Activated T-helper 2 cell treated with anti-CD3 and anti-CD28 coated beads, Interferon-gamma antibody, Interleukin-2, Interleukin-4, amounts not matched to agents 10 μg/mL and 5 μg/mL and 100 μg/mL, durations not matched to agents 14 hours and 24 hours and 36 hours (primary cell): ENCODE measurements at regions not wholly inside any gene's neighbourhood (a gene's known extent, or its start where the extent isn't known, plus 50 kb on each side); places are given as distances from the start of the nearest gene placed in this dataset.

ENCODE experiments used
- DNase-seq: peaks from one replicate; pipeline ENCODE4 v3.0.0; 2021; ENCODE audit warnings: low spot score
- H3K27ac Mint-ChIP-seq: one replicate; pipeline ENCODE4 v1.8.0; 2021; ENCODE audit warnings: mixed read lengths
- H3K27me3 Mint-ChIP-seq: one replicate; pipeline ENCODE4 v1.8.0; 2021; ENCODE audit warnings: low read depth, mixed read lengths
- H3K36me3 Mint-ChIP-seq: one replicate; pipeline ENCODE4 v1.8.0; 2021; ENCODE audit warnings: low read depth, mixed read lengths
- H3K4me1 Mint-ChIP-seq: one replicate; pipeline ENCODE4 v1.8.0; 2021; ENCODE audit warnings: low read depth, mixed read lengths
- H3K4me3 Mint-ChIP-seq: one replicate; pipeline ENCODE4 v1.8.0; 2021; ENCODE audit warnings: low read depth, mild to moderate bottlenecking, moderate library complexity, mixed read lengths
- H3K9me3 Mint-ChIP-seq: one replicate; pipeline ENCODE4 v1.8.0; 2021; ENCODE audit warnings: mixed read lengths
- intact Hi-C: fragments of 100-400 bp; cut with micrococcal nuclease; formaldehyde crosslinking; loops from one replicate; pipeline ENCODE4 v1.15.1; 2023

DNA sequence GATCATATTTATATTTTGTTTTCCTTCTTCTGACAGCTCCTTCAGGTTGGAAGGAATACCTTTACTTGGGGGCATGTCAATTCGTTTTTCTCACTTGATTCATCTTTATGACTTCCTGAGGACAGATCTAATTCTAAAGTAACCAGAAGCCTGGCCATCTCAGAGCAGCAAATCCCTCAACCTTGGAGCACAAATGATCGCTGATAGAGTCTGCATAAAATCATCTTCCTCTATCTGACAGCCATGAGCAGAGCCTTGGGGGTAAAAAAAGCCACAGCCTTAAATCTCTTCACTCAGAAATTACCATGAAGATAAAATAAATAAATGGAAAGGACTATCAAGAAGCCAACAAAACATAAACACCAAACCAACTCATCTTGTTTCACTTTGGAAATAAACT lies 325.8 kb downstream of the PRR16 start:
- Mint-ChIP-seq H3K4me1 (no peaks in the 10 kb centered on the region), H3K4me3 (no peak overlapping the region), H3K9me3 (no peaks in the 10 kb centered on the region), H3K27ac (no peak overlapping the region), H3K27me3 (no peaks in the 10 kb centered on the region), H3K36me3 (no peaks in the 10 kb centered on the region)
- intact Hi-C loops: no loop called here
- DNase-seq: no peak

DNA sequence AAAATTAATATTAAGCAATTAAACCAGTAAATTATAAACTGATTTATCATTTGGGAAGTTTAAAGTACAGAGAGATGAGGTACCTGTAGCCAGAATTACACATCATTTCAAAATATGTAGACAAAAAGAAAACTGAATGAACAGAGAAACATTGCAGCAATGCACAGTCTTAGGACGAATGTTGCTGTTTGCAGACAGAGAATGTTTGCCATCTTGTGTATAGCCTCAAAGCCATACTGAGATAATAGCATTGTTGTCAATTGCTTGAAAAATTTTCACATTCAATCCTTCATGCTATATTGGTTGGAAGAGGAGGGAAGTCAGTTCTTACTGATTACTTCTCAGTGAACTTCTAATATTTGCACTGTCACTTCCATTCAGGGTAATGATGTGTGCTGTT lies 326.2 kb downstream of the PRR16 start:
- no peak for DNase-seq
- Mint-ChIP-seq H3K36me3 (no peaks in the 10 kb centered on the region), H3K27me3 (no peaks in the 10 kb centered on the region), H3K27ac (no peak overlapping the region), H3K9me3 (no peaks in the 10 kb centered on the region), H3K4me3 (no peak overlapping the region), H3K4me1 (no peaks in the 10 kb centered on the region)
- intact Hi-C loops: no loop called here

DNA sequence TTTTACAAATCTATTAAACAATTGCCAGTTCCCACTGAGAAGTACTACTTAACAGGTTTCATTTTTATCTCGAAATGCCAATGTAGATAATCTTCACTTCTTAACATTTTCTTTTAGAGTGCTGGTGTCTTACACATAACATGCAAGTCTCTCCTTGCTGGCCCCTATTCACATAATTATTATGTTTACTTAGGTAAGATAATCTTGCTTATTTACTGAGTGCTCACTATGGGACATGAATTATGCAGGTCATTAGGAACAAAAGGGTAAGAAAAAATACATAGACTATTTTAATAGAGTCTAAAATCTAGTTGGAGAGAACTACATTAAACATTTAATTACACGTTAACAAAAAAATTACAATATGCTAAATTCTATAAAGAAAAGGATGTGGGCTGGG lies 328.4 kb downstream of the PRR16 start:
- H3K27ac Mint-ChIP-seq: no peak overlapping the region
- no peaks in the 10 kb centered on the region for H3K4me1 Mint-ChIP-seq
- intact Hi-C loops: no loop called here
- H3K9me3 Mint-ChIP-seq: no peaks in the 10 kb centered on the region
- no peak overlapping the region for H3K4me3 Mint-ChIP-seq
- no peak for DNase-seq
- H3K27me3 Mint-ChIP-seq: no peaks in the 10 kb centered on the region
- no peaks in the 10 kb centered on the region for H3K36me3 Mint-ChIP-seq

DNA sequence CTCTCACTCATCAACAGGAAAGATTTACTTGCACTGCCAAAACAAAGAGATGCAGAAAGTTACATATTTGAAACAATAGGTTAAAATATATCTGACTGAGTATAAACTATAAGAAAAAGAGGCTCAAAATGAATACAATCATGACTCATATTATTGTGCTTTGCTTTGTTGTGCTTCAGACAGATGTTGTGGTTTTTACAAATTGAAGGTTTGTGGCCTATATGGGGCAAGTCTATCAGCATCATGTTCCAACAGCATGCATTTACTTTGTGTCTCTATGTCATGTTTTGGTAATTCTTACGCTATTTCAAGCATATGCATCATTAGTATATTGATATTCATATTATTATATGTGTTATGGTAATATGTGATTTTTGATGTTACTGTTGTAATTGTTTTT lies 330.0 kb downstream of the PRR16 start:
- no peaks in the 10 kb centered on the region for H3K4me1 Mint-ChIP-seq
- H3K4me3 Mint-ChIP-seq: no peak overlapping the region

DNA sequence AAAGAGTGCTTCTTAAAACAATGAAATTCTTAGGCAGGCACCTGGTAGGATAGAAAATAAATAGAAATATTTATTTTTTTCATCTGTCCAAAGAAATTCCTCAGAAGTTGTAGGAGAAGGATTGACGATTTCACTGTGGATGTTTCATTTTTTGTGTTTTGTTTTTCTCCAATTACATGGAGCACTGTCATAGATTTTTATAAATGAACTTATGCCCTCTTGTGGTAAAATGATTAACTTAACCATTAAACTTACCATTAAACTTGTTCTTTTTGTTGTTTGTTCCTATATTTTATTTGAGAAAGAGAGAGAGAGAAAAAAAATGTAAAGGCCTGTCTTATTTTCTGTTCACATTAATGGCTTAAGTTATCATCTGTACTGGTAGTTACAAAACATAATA lies 339.2 kb downstream of the PRR16 start:
- no peaks in the 10 kb centered on the region for H3K27me3 Mint-ChIP-seq
- DNase-seq: no peak
- no peaks in the 10 kb centered on the region for H3K9me3 Mint-ChIP-seq
- intact Hi-C loops: no loop called here
- H3K4me1 Mint-ChIP-seq: no peaks in the 10 kb centered on the region
- H3K4me3 Mint-ChIP-seq: no peak overlapping the region
- no peak overlapping the region for H3K27ac Mint-ChIP-seq
- H3K36me3 Mint-ChIP-seq: no peaks in the 10 kb centered on the region

More for the DNA sequence above, 330.0 kb downstream of the PRR16 start:
- DNase-seq: no peak
- Mint-ChIP-seq H3K36me3 (no peaks in the 10 kb centered on the region), H3K27ac (no peak overlapping the region), H3K27me3 (no peaks in the 10 kb centered on the region), H3K9me3 (no peaks in the 10 kb centered on the region)
- intact Hi-C loops: no loop called here

DNA sequence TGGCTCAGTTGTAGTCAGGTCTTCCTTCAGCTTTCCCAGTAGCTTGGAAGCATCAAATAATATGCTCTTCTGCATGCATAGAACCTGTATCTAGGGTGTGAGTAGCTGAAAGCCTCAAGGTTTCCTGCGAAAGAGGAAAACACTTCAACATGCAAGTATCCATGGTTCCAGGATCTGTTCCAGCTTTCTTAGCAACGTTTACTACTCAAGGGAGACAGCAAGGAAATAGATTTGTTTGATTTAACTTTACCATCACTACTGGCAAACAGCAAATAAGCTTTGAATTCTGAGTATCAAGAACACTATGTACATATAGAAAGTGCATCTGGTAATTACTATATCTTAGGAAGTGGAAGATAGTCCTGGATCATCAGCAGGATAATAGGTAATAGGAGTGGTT lies 341.0 kb downstream of the PRR16 start:
- H3K4me3 Mint-ChIP-seq: no peak overlapping the region
- no peaks in the 10 kb centered on the region for H3K9me3 Mint-ChIP-seq
- no peaks in the 10 kb centered on the region for H3K36me3 Mint-ChIP-seq
- H3K27me3 Mint-ChIP-seq: no peaks in the 10 kb centered on the region
- intact Hi-C loops: no loop called here
- no peaks in the 10 kb centered on the region for H3K4me1 Mint-ChIP-seq
- no peak for DNase-seq
- H3K27ac Mint-ChIP-seq: no peak overlapping the region

DNA sequence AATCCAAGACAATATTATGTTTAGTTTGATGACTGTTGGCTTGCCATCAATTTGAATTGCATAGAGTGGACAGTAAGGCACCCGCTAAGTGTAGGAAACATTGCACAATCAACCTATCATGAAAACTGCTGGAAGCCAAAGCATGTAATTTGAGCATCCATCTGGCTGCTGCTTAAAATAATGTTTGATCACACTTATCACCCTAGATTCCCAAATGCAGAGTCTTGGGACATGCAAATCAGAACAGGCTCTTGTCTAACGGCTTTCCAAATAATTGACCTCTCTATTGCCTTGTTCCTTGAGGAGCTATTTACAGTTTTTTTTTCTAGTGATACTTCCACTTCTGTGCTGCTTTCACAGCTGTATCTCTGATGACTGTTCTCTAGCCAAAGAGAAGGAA lies 342.1 kb downstream of the PRR16 start:
- no peak overlapping the region for H3K4me3 Mint-ChIP-seq
- no peaks in the 10 kb centered on the region for H3K9me3 Mint-ChIP-seq
- intact Hi-C loops: no loop called here
- no peaks in the 10 kb centered on the region for H3K36me3 Mint-ChIP-seq
- no peaks in the 10 kb centered on the region for H3K4me1 Mint-ChIP-seq
- no peaks in the 10 kb centered on the region for H3K27me3 Mint-ChIP-seq
- no peak overlapping the region for H3K27ac Mint-ChIP-seq
- DNase-seq: no peak

DNA sequence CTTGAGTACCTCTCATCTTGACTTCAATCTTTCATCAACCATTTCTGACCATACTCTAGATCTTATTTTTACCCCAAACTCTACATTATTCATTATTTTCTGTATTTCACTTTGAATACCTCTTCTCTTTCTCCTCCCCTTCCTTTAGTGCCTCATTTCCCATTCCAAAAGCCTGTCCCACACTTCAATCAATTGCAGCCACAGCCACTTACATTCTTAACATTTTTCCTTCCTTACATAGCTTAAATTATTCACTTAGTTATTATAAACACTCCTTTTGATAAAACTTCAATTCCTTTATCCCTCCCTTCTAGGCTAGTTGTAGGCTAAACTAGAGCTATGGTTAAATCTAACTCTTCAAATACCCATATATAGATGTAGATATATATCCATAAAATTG lies 344.0 kb downstream of the PRR16 start:
- Mint-ChIP-seq H3K4me3 (no peak overlapping the region), H3K27me3 (no peaks in the 10 kb centered on the region), H3K9me3 (no peaks in the 10 kb centered on the region), H3K4me1 (no peaks in the 10 kb centered on the region), H3K27ac (no peak overlapping the region), H3K36me3 (no peaks in the 10 kb centered on the region)
- no peak for DNase-seq
- intact Hi-C loops: no loop called here

DNA sequence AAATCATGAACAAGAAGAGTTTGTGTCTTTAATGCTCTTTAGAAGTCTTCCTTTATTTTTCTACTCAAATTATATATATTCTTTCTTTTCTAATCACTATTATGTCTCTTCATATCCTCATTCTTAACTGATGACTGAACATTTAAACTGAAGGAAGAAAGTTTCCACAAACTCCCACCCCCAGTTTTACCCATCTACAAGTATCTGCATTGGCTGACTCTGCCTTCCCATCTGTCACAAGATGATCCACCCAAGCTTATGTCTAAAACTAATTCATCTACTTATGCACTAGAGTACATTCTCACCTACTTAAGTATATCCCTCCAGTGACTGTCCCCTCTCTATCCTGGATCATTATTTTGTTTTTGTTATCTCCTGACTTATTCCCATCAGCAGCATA lies 344.5 kb downstream of the PRR16 start:
- Mint-ChIP-seq H3K27me3 (no peaks in the 10 kb centered on the region), H3K4me3 (no peak overlapping the region), H3K9me3 (peaks cover 4% of the 10 kb centered on the region), H3K4me1 (no peaks in the 10 kb centered on the region), H3K36me3 (no peaks in the 10 kb centered on the region), H3K27ac (no peak overlapping the region)
- DNase-seq: no peak
- intact Hi-C loops: no loop called here

DNA sequence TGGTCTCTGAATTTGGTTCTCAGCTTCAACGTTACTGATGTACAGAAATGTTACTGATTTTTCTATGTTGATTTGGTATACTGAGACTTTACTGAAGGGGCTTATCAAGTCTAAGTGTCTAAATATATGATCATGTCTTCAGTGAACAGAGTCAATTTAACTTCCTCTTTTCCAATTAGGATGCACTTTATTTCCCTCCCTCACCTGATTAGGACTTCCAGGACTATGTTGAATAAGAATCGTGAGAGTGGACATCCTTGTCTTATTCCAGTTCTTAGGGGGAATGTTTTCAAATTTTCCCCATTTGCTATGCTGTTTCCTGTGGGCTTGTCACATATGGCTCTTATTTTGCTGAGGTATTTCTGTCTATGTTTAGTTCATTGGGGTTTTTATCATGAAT lies 349.5 kb downstream of the PRR16 start:
- Mint-ChIP-seq H3K27ac (no peak overlapping the region), H3K4me3 (no peak overlapping the region), H3K4me1 (no peaks in the 10 kb centered on the region), H3K27me3 (no peaks in the 10 kb centered on the region), H3K36me3 (no peaks in the 10 kb centered on the region), H3K9me3 (peaks cover 33% of the 10 kb centered on the region)
- DNase-seq: no peak
- intact Hi-C loops: no loop called here

DNA sequence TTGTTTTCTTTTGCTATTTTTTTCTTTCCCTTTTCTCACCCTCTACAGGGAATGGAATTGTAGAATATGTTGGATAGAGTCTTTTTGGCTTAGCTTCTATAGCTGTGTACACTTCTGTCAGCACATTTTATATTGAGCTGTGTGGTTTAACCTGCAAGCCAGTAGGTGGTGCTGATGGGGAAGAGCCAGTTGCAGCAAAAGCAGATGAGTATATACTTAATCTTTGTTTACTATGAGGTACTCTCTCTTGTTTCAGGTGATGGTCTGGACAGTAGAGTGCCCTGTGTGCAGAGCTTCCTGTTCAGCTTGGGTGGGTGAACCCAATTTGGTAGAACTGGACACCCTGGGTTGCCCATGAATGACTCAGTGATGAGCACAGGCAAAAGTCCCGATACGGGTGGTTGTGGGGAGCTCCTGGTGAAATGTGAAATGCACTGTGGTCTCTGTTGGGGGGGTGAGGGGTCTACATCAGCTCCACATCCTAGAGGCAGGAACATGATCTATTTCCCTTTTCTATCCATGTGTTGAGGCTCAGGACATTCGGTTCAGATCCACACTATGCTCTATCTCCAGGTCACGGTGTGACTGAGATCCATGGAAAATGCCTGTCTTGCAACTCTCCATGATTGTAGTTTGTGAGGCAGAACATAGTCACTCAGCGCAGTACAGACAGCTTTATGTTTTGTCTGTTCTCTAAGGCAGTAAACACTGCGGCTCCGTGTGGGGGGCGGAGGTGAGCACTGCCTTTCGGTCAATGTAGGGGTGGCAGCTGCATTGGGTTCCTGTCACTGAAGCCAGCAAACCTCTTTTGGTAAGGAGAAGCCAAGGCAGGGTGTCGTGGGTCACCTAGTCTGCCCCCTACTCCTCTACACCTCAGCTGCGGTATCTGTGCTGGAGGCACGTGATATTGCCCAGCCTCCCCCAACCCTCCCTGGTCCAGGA lies 353.2 kb downstream of the PRR16 start:
- no peak overlapping the region for H3K4me3 Mint-ChIP-seq
- no peaks in the 10 kb centered on the region for H3K4me1 Mint-ChIP-seq
- no peaks in the 10 kb centered on the region for H3K27me3 Mint-ChIP-seq
- peaks cover 38% of the 10 kb centered on the region for H3K9me3 Mint-ChIP-seq
- no peak for DNase-seq
- H3K36me3 Mint-ChIP-seq: no peaks in the 10 kb centered on the region
- intact Hi-C loops: no loop called here
- H3K27ac Mint-ChIP-seq: no peak overlapping the region

DNA sequence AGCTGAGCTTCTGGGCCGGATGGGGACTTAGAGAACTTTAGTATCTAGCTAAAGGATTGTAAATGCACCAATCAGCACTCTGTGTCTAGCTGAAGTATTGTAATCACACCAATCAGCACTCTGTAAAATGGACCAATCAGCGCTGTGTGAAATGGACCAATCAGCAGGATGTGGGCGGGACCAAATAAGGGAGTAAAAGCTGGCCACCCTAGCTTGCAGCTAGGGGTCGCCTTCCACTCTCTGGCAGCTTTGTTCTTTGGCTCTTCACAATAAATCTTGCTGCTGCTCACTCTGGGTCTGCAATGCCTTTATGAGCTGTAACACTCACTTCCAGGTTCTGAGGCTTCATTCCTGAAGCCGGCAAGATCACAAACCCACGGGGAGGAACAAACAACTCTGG lies 354.0 kb downstream of the PRR16 start:
- Mint-ChIP-seq H3K4me3 (no peak overlapping the region), H3K27me3 (no peaks in the 10 kb centered on the region)

DNA sequence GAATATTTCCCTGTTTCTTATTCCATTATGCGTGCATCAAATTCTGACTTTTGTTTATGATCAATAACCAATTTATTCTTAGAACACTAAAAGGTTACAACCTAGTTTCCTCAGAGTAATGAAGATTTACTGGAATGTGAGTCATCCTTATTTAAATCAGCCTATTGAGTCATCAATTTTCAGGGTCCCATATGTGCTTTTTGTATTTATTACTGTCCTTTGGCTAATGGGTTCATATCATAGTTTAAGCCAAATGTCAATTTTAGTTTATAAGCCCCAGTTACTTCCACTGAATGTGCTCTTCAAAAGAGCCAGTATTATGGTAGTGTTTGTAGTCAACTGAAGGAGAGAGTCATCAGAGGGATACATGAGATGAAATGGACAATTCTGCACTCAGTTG lies 359.2 kb downstream of the PRR16 start:
- DNase-seq: no peak
- no peak overlapping the region for H3K4me3 Mint-ChIP-seq
- no peaks in the 10 kb centered on the region for H3K4me1 Mint-ChIP-seq
- intact Hi-C loops: no loop called here
- peaks cover 7% of the 10 kb centered on the region for H3K9me3 Mint-ChIP-seq
- no peaks in the 10 kb centered on the region for H3K36me3 Mint-ChIP-seq
- H3K27ac Mint-ChIP-seq: no peak overlapping the region
- no peaks in the 10 kb centered on the region for H3K27me3 Mint-ChIP-seq

More for the DNA sequence above, 354.0 kb downstream of the PRR16 start:
- H3K4me1 Mint-ChIP-seq: no peaks in the 10 kb centered on the region
- no peak overlapping the region for H3K27ac Mint-ChIP-seq
- peaks cover 38% of the 10 kb centered on the region for H3K9me3 Mint-ChIP-seq
- DNase-seq: no peak
- intact Hi-C loops: no loop called here
- H3K36me3 Mint-ChIP-seq: no peaks in the 10 kb centered on the region
